Thoracic aorta (tissue), 2 donors: ENCODE measurements at regions not wholly inside any gene's neighbourhood (a gene's known extent, or its start where the extent isn't known, plus 50 kb on each side); places are given as distances from the start of the nearest gene placed in this dataset.

Experiments used
- ATAC-seq: fragments of 150-250 bp; one replicate; pipeline ENCODE4 v1.8.0; 2017; ENCODE audit warnings: low read depth; ENCODE audit not compliant: insufficient number of reproducible peaks, low FRiP score
- DNase-seq: peaks from one replicate; pipeline ENCODE4 v3.0.0-alpha.2; 2020; ENCODE audit warnings: low spot score
- H3K27ac ChIP-seq, 2 donors: fragments of 200-600 bp; sonication (generic); 1 replicate in 1 of 2; 2 replicates in 1 of 2; pipeline ENCODE4 v1.5.1; 2016; ENCODE audit warnings: mild to moderate bottlenecking in 2 of 2, moderate library complexity in 2 of 2
- H3K27me3 ChIP-seq: fragments of 200-600 bp; sonication (generic); replicated peaks from 2 replicates; pipeline ENCODE4 v1.6.0; 2016; ENCODE audit warnings: mild to moderate bottlenecking; ENCODE audit not compliant: insufficient read depth
- H3K36me3 ChIP-seq: fragments of 200-600 bp; sonication (generic); one replicate; pipeline ENCODE4 v1.5.1; 2016
- H3K4me1 ChIP-seq, 2 donors: fragments of 200-600 bp; sonication (generic); 1 replicate in 1 of 2; 2 replicates in 1 of 2; pipeline versions ENCODE4 v1.5.1 to v1.6.0; 2016; ENCODE audit warnings: low read depth in 2 of 2, mild to moderate bottlenecking in 1 of 2; ENCODE audit not compliant: control insufficient read depth in 1 of 2
- H3K4me3 ChIP-seq: fragments of 200-600 bp; sonication (generic); 2 replicates; pipeline ENCODE4 v1.5.1; 2016; ENCODE audit warnings: mild to moderate bottlenecking
- H3K9me3 ChIP-seq: fragments of 200-600 bp; sonication (generic); 2 replicates; pipeline ENCODE4 v1.5.1; 2016
- CTCF ChIP-seq: fragments of 200-600 bp; sonication (generic); IDR thresholded peaks from one replicate; pipeline ENCODE4 v1.5.1; 2019; ENCODE audit warnings: antibody characterized with exemption

DNA sequence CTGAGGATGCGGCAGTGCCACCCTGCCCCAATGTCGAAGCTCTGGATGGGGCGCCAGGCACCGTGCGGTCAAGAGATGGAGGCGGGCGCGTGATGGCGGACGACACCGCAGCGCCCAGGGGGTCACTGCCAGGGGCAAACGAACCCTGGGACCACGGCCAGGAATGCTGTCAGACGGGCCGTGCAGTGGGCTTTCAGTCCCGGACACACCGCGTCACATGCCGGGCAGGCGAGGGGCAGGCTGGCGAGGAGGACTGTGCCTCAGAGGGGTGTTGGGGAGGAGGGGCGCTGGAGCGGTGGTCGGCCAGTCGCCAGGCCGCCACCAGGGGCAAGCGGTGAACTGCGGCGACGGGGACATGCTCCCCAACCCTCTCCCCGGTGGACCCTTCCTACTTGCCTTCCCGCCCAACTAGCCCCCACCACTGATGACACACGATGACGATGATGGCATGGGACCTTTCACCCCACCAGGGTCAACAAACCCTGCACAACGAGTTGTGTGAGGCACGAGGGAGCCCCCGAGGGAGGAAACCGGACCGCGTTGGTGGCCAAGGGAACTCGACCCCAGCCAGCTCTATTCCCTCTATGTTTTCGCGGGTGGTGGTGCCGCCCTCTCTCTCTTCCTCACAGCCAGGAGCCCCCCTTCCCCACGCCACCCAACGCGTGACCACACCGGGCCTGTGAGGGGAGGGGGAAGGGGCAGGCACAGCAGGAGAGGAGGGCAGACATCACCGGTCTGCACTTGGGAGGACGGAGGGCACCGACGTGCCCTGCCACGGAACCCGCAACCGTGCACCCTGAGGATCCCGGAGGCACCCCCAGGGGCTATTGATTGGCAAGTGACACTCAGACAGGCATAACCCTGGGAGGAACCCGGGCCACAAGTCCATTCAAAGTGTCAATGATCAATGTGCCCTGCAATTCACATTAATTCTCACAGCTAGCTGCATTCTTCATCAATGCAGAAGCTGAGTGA lies 1960.9 kb upstream of the DEFB115 start:
- Histone ChIP-seq H3K36me3 (no peaks in the 10 kb centered on the region), H3K9me3 (no peaks in the 10 kb centered on the region), H3K4me1 (no peaks in the 10 kb centered on the region), H3K27me3 (no peaks in the 10 kb centered on the region), H3K27ac (no peak overlapping the region), H3K4me3 (no peak overlapping the region)
- no peak for TF ChIP-seq CTCF
- ATAC-seq (no peak), DNase-seq (no peak)

- H3K36me3 ChIP-seq = no peaks in the 10 kb centered on the region
- no peaks in the 10 kb centered on the region for H3K4me1 ChIP-seq
- ATAC-seq (no peak), DNase-seq (no peak)
- no peaks in the 10 kb centered on the region for H3K9me3 ChIP-seq
- TF ChIP-seq CTCF = no peak
- no peak overlapping the region for H3K4me3 ChIP-seq
- no peaks in the 10 kb centered on the region for H3K27me3 ChIP-seq
- no peak overlapping the region for H3K27ac ChIP-seq
These were observed 1959.8 kb upstream of the DEFB115 start for GRCh38 chr20:29297411-29298270.

GRCh38 chr20:29298271-29298590 lies 1959.2 kb upstream of the DEFB115 start:
- H3K36me3 ChIP-seq = no peaks in the 10 kb centered on the region
- no peaks in the 10 kb centered on the region for H3K27me3 ChIP-seq
- H3K4me1 ChIP-seq = no peaks in the 10 kb centered on the region
- no peak overlapping the region for H3K27ac ChIP-seq
- no peak overlapping the region for H3K4me3 ChIP-seq
- DNase-seq (no peak), ATAC-seq (no peak)
- TF ChIP-seq CTCF = no peak
- H3K9me3 ChIP-seq = no peaks in the 10 kb centered on the region

DNA sequence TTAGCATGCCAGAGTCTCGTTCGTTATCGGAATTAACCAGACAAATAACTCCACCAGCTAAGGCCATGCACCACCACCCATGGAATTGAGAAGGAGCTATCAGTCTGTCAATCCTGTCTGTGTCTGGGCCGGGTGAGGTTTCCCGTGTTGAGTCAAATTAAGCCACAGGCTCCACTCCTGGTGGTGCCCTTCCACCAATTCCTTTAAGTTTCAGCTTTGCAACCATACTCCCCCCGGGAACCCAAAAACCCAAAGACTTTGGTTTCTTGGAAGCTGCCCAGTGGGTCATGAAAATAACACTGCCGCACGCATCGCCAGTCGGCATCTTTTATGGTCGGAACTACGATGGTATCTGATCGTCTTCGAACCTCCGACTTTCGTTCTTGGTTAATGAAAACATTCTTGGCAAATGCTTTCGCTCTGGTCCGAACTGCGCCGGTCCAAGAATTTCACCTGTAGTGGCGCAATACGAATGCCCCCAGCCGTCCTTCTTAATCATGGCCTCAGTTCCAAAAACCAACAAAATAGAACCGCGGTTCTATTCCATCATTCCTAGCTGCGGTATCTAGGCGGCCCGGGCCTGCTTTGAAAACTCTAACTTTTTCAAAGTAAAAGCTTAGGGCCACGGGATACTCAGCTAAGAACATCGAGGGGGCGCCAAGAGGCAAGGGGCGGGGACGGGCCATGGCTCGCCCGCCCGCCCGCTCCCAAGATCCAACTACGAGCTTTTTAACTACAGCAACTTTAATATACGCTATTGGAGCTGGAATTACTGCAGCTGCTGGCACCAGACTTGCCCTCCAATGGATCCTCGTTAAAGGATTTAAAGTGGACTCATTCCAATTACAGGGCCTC lies 1958.5 kb upstream of the DEFB115 start:
- Histone ChIP-seq H3K27me3 (no peaks in the 10 kb centered on the region), H3K36me3 (no peaks in the 10 kb centered on the region), H3K4me3 (no peak overlapping the region), H3K9me3 (no peaks in the 10 kb centered on the region), H3K27ac (no peak overlapping the region), H3K4me1 (no peaks in the 10 kb centered on the region)
- DNase-seq (no peak), ATAC-seq (no peak)
- TF ChIP-seq CTCF = no peak
